HCT116 (cell line): ENCODE measurements at regions not wholly inside any gene's neighbourhood (a gene's known extent, or its start where the extent isn't known, plus 50 kb on each side); places are given as distances from the start of the nearest gene placed in this dataset.

Experiments used
- ATAC-seq: fragments of 200-7000 bp; cut with Tn5 transposase; 2 replicates; pipeline ENCODE4 v1.9.1; 2020; ENCODE audit warnings: mild to moderate bottlenecking, moderate library complexity
- BruUV-seq: library from RNA; stranded (reverse); fragments of 400-500 nt; replicated peaks from 2 replicates; lab custom pipeline; 2021; lab: Mats Ljungman, UMichigan
- CTCF ChIA-PET: fragments of 300-600 bp; sonication (Branson Sonifier 250); formaldehyde crosslinking; loops from one replicate; lab custom pipeline; 2021; ENCODE audit warnings: antibody characterized with exemption; lab: Charles Lee
- POLR2A ChIA-PET: fragments of 300-600, 350-600 bp; sonication (Branson Sonifier 250); formaldehyde crosslinking; loops from one replicate; lab custom pipeline; 2021; ENCODE audit warnings: antibody characterized with exemption; lab: Charles Lee
- RAD21 ChIA-PET, 2 experiments: fragments of 300-600 bp; sonication (Branson Sonifier 250); formaldehyde crosslinking; loops; one replicate each; lab custom pipeline; 2023; ENCODE audit warnings: low total read pairs in 2 of 2; ENCODE audit not compliant: uncharacterized antibody in 2 of 2, unreplicated experiment in 2 of 2, low non-redundant PET in 1 of 2; lab: Charles Lee
- DNase-seq: peaks from one replicate; pipeline ENCODE4 v3.0.0-alpha.2; 2010; ENCODE audit warnings: low read depth, low spot score
- H2AFZ ChIP-seq: fragments of 200-600 bp; shearing (Covaris generic), sonication (generic); 2 replicates; pipeline ENCODE4 v1.6.1; 2017; ENCODE audit warnings: low read depth, mixed run types, mixed read lengths, antibody characterized with exemption, low read length; ENCODE audit not compliant: poor library complexity, severe bottlenecking
- H3K27ac ChIP-seq: 2 replicates; pipeline ENCODE4 v1.5.1; 2012; ENCODE audit warnings: low read depth, low read length
- H3K27me3 ChIP-seq: fragments of 200-600 bp; sonication (generic); 2 replicates; pipeline ENCODE4 v1.6.1; 2016; ENCODE audit warnings: mixed run types, low read length, mixed read lengths; ENCODE audit not compliant: insufficient read depth
- H3K36me3 ChIP-seq, 2 experiments: fragments of 200-500 bp in 1 of 2; fragments of 200-600 bp in 1 of 2; sonication (Bioruptor generic) in 1 of 2; sonication (generic) in 1 of 2; 2 replicates each; pipeline versions ENCODE4 v1.5.1 to v1.6.1; 2014 to 2016; ENCODE audit warnings: low read length in 2 of 2, inconsistent platforms in 1 of 2, mixed read lengths in 1 of 2, mixed run types in 1 of 2; ENCODE audit not compliant: insufficient read depth in 2 of 2, control insufficient read depth in 1 of 2
- H3K4me1 ChIP-seq, 2 experiments: fragments of 200-600 bp in 1 of 2; sonication (generic) in 1 of 2; 2 replicates each; pipeline versions ENCODE4 v1.5.1 to v1.6.1; 2012 to 2017; ENCODE audit warnings: low read length in 2 of 2, inconsistent platforms in 1 of 2, mild to moderate bottlenecking in 1 of 2, mixed read lengths in 1 of 2, mixed run types in 1 of 2, moderate library complexity in 1 of 2; ENCODE audit not compliant: insufficient read depth in 2 of 2, control insufficient read depth in 1 of 2
- H3K4me2 ChIP-seq: fragments of 200-600 bp; sonication (generic); 2 replicates; pipeline ENCODE4 v1.6.1; 2017; ENCODE audit warnings: mixed run types, low read length, mixed read lengths
- H3K4me3 ChIP-seq, 2 experiments: fragments of 200-600 bp in 1 of 2; sonication (generic) in 1 of 2; replicated peaks in 1 of 2; 2 replicates each; pipeline ENCODE4 v1.5.1; 2011 to 2016; ENCODE audit warnings: low read length in 2 of 2, control low read depth in 1 of 2, low read depth in 1 of 2, mild to moderate bottlenecking in 1 of 2, mixed read lengths in 1 of 2, mixed run types in 1 of 2
- H3K79me2 ChIP-seq: fragments of 200-600 bp; sonication (generic); 2 replicates; pipeline ENCODE4 v1.6.1; 2017; ENCODE audit warnings: mild to moderate bottlenecking, mixed run types, low read length, moderate library complexity, mixed read lengths; ENCODE audit not compliant: insufficient read depth
- H3K9ac ChIP-seq: fragments of 200-600 bp; sonication (generic); 2 replicates; pipeline ENCODE4 v1.6.1; 2016; ENCODE audit warnings: low read length, mixed read lengths
- H3K9me2 ChIP-seq: fragments of 200-600 bp; sonication (generic), shearing (Covaris generic); 2 replicates; pipeline ENCODE4 v1.6.1; 2017; ENCODE audit warnings: mixed run types, mild to moderate bottlenecking, moderate library complexity; ENCODE audit not compliant: insufficient read depth
- H3K9me3 ChIP-seq, 2 experiments: fragments of 200-500 bp in 1 of 2; fragments of 200-600 bp in 1 of 2; sonication (Bioruptor generic) in 1 of 2; sonication (generic) in 1 of 2; 2 replicates each; pipeline ENCODE4 v1.6.1; 2014 to 2017; ENCODE audit warnings: low read length in 2 of 2, mixed read lengths in 2 of 2, inconsistent platforms in 1 of 2, low read depth in 1 of 2, mild to moderate bottlenecking in 1 of 2, mixed run types in 1 of 2, moderate library complexity in 1 of 2; ENCODE audit not compliant: control insufficient read depth in 1 of 2, insufficient read depth in 1 of 2
- H4K20me1 ChIP-seq: fragments of 200-600 bp; sonication (generic), shearing (Covaris generic); 2 replicates; pipeline ENCODE4 v1.6.1; 2017; ENCODE audit warnings: mixed run types, mild to moderate bottlenecking, moderate library complexity; ENCODE audit not compliant: insufficient read depth
- CBX3 ChIP-seq: IDR thresholded peaks from 2 replicates; pipeline ENCODE4 v1.6.1; 2012; ENCODE audit warnings: low read depth
- CEBPB ChIP-seq: IDR thresholded peaks from 2 replicates; pipeline ENCODE4 v1.6.1; 2012; ENCODE audit warnings: low read depth
- ELF1 ChIP-seq: IDR thresholded peaks from 2 replicates; pipeline ENCODE4 v1.6.1; 2012; ENCODE audit warnings: low read depth, borderline replicate concordance
- EZH2 ChIP-seq: fragments of 200-600 bp; sonication (generic); IDR thresholded peaks from 2 replicates; pipeline ENCODE4 v1.6.1; 2017; ENCODE audit warnings: antibody characterized with exemption, mixed run types
- JUND ChIP-seq: IDR thresholded peaks from 2 replicates; pipeline ENCODE4 v1.6.1; 2012
- POLR2AphosphoS5 ChIP-seq: IDR thresholded peaks from 2 replicates; pipeline ENCODE4 v1.6.1; 2011; ENCODE audit warnings: mild to moderate bottlenecking, low read depth, low read length, moderate library complexity
- RAD21 ChIP-seq: IDR thresholded peaks from 2 replicates; pipeline ENCODE4 v1.6.1; 2012; ENCODE audit warnings: low read depth, mild to moderate bottlenecking
- SIN3A ChIP-seq: IDR thresholded peaks from 2 replicates; pipeline ENCODE4 v1.6.1; 2012; ENCODE audit warnings: low read depth
- SP1 ChIP-seq: IDR thresholded peaks from 2 replicates; pipeline ENCODE4 v1.6.1; 2012; ENCODE audit warnings: low read depth
- SRF ChIP-seq: IDR thresholded peaks from 2 replicates; pipeline ENCODE4 v1.6.1; 2012; ENCODE audit warnings: low read depth
- TCF7L2 ChIP-seq: IDR thresholded peaks from 2 replicates; pipeline ENCODE4 v1.7.0; 2011; ENCODE audit warnings: borderline replicate concordance, inconsistent platforms; ENCODE audit not compliant: insufficient read depth, insufficient read length; ENCODE audit errors: extremely low read depth
- YY1 ChIP-seq: IDR thresholded peaks from 2 replicates; pipeline ENCODE4 v1.6.1; 2011; ENCODE audit warnings: low read length, low read depth, moderate library complexity, mild to moderate bottlenecking; ENCODE audit not compliant: insufficient replicate concordance; ENCODE audit errors: extremely low read depth
- ZFX ChIP-seq: fragments of 450-650 bp; IDR thresholded peaks from 2 replicates; pipeline ENCODE4 v1.6.1; 2017
- ZNF274 ChIP-seq: fragments of 200-500 bp; sonication (Bioruptor generic); IDR thresholded peaks from 2 replicates; pipeline ENCODE4 v1.6.1; 2014; ENCODE audit warnings: mild to moderate bottlenecking, low read depth, low read length, inconsistent platforms
- intact Hi-C: fragments of 100-400 bp; cut with micrococcal nuclease; formaldehyde crosslinking; loops from 2 replicates; pipeline ENCODE4 v1.10.0; 2022
- TF ChIP-seq, protein P1 (sequence below): IDR thresholded peaks from 2 replicates; pipeline ENCODE4 v1.6.1; 2011; ENCODE audit warnings: mild to moderate bottlenecking, low read length, moderate library complexity; ENCODE audit not compliant: insufficient replicate concordance; ENCODE audit errors: extremely low read depth
- TF ChIP-seq, protein P2 (sequence below): IDR thresholded peaks from 2 replicates; pipeline ENCODE4 v1.6.1; 2012

DNA sequence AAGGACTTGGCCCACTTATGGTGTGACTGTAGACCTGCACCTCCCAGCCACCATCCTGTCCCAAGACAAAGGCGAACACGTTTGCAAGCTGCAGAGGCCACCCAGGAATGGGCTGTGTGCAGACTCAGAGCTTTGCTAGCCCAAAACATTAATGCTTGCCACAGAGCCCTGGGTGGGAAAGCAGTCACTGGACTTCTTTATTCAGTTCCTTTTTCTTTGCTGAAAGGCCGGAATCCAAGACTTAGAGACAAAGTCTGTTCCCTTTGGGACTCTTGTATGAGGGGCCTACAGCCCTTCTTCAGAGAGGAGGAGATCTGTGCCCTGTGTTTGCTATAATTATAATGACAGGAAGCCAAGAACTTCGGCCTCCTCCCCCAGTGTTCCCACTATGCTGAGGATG is 167.8 kb downstream of the DLEU7 start:
- no peak for TF ChIP-seq CEBPB
- no peak for TF ChIP-seq EZH2
- no peak for TF ChIP-seq RAD21
- TF ChIP-seq JUND: no peak
- TF ChIP-seq, protein P1, sequence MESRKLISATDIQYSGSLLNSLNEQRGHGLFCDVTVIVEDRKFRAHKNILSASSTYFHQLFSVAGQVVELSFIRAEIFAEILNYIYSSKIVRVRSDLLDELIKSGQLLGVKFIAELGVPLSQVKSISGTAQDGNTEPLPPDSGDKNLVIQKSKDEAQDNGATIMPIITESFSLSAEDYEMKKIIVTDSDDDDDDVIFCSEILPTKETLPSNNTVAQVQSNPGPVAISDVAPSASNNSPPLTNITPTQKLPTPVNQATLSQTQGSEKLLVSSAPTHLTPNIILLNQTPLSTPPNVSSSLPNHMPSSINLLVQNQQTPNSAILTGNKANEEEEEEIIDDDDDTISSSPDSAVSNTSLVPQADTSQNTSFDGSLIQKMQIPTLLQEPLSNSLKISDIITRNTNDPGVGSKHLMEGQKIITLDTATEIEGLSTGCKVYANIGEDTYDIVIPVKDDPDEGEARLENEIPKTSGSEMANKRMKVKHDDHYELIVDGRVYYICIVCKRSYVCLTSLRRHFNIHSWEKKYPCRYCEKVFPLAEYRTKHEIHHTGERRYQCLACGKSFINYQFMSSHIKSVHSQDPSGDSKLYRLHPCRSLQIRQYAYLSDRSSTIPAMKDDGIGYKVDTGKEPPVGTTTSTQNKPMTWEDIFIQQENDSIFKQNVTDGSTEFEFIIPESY: no peak
- TF ChIP-seq ELF1: no peak
- TF ChIP-seq POLR2AphosphoS5: no peak
- TF ChIP-seq CBX3: no peak
- H3K9ac ChIP-seq: no peak overlapping the region
- no peaks in the 10 kb centered on the region for H3K27me3 ChIP-seq
- H3K9me2 ChIP-seq: no peaks in the 10 kb centered on the region
- RAD21 ChIA-PET: no interaction called here
- DNase-seq: no peak
- H3K4me1 ChIP-seq: peaks cover 0 to 29% of the 10 kb centered on the region in 2 experiments; a peak in 1 of 4 replicates
- no peaks in the 10 kb centered on the region for H4K20me1 ChIP-seq
- H3K4me2 ChIP-seq: no peak overlapping the region
- H3K9me3 ChIP-seq: no peaks in the 10 kb centered on the region
- intact Hi-C loops: no loop called here
- H3K36me3 ChIP-seq: no peaks in the 10 kb centered on the region
- no peak overlapping the region for H3K4me3 ChIP-seq
- POLR2A ChIA-PET: no interaction called here
- no TSS peak for BruUV-seq
- H3K79me2 ChIP-seq: no peaks in the 10 kb centered on the region
- H2AFZ ChIP-seq: no peak overlapping the region
- no peak overlapping the region for H3K27ac ChIP-seq
- ATAC-seq: no peak
- CTCF ChIA-PET: no interaction called here

DNA sequence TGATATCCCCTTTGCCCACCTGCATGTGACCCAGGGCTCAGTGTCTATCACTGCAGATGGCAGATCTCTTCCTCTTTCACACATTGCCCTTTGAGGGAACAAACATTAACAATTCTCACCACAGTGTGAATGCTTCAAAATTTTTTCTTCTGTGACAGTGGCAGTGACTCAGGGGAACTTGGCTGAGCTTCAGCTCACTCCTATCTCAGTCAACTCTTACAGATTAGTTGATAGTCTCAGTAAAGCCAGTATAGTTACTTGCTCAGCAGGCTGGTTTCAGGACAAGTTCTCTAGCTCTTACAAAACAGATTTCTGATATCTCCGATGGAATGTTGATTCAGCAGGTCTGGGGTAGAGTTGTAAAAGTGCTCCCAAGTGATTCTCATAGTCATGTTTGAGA is 166.9 kb downstream of the DLEU7 start:
- ATAC-seq: no peak
- Histone ChIP-seq H3K27me3 (no peaks in the 10 kb centered on the region), H3K9ac (no peak overlapping the region), H3K4me2 (no peak overlapping the region), H3K4me1 (peaks cover 0 to 29% of the 10 kb centered on the region in 2 experiments; a peak in 1 of 4 replicates), H3K9me2 (no peaks in the 10 kb centered on the region), H3K9me3 (no peaks in the 10 kb centered on the region), H4K20me1 (no peaks in the 10 kb centered on the region), H2AFZ (no peak overlapping the region), H3K79me2 (no peaks in the 10 kb centered on the region), H3K27ac (no peak overlapping the region), H3K4me3 (no peak overlapping the region), H3K36me3 (no peaks in the 10 kb centered on the region)
- intact Hi-C loops: no loop called here
- ChIA-PET CTCF (no interaction called here), POLR2A (no interaction called here), RAD21 (no interaction called here)
- DNase-seq: no peak
- TF ChIP-seq, protein P2, sequence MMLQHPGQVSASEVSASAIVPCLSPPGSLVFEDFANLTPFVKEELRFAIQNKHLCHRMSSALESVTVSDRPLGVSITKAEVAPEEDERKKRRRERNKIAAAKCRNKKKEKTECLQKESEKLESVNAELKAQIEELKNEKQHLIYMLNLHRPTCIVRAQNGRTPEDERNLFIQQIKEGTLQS: no peak
- TF ChIP-seq TCF7L2 (no peak), SIN3A (no peak), SRF (no peak), EZH2 (no peak), SP1 (no peak), ZFX (no peak), CEBPB (no peak), YY1 (no peak), POLR2AphosphoS5 (no peak), ELF1 (no peak), ZNF274 (no peak)
- no TSS peak for BruUV-seq
